A549 (cell line): ENCODE measurements at regions not wholly inside any gene's neighbourhood (a gene's known extent, or its start where the extent isn't known, plus 50 kb on each side); places are given as distances from the start of the nearest gene placed in this dataset.
"Not testable (repeated sequence)": the region's sequence is repeated elsewhere in the genome, so short reads cannot be mapped to it uniquely, and the experiment has no call there.

ENCODE experiments used
- CBX2 ChIP-seq: fragments of 200-600 bp; sonication (generic); IDR thresholded peaks from 2 replicates; pipeline ENCODE4 v1.6.1; 2016; ENCODE audit warnings: low read depth, mild to moderate bottlenecking, borderline replicate concordance
- CTCF ChIP-seq: fragments of >200 bp; sonication (Bioruptor Twin); formaldehyde crosslinking; IDR thresholded peaks from 3 replicates; pipeline ENCODE4 v1.5.1; 2016
- E2F6 ChIP-seq: IDR thresholded peaks from 2 replicates; pipeline ENCODE4 v1.6.1; 2012; ENCODE audit warnings: low read depth, borderline replicate concordance
- EP300 ChIP-seq, 2 experiments: fragments of >200 bp; sonication (Bioruptor Twin); formaldehyde crosslinking; IDR thresholded peaks; 2 replicates in 1 of 2; 3 replicates in 1 of 2; pipeline ENCODE4 v1.6.1; 2016 to 2017
- ESRRA ChIP-seq: fragments of 150-350 bp; IDR thresholded peaks from 2 replicates; pipeline ENCODE4 v1.6.1; 2014; ENCODE audit warnings: mild to moderate bottlenecking, low read length, borderline replicate concordance
- JUN ChIP-seq, 2 experiments: fragments of >200 bp; sonication (Bioruptor Twin); formaldehyde crosslinking; IDR thresholded peaks; 2 replicates in 1 of 2; 3 replicates in 1 of 2; pipeline ENCODE4 v1.6.1; 2016 to 2017
- MAX ChIP-seq: IDR thresholded peaks from 2 replicates; pipeline ENCODE4 v1.6.1; 2012
- MYC ChIP-seq: IDR thresholded peaks from 2 replicates; pipeline ENCODE4 v1.6.1; 2012; ENCODE audit warnings: mild to moderate bottlenecking, inconsistent platforms, low read length, improper control_type of control experiment, borderline replicate concordance
- POLR2A ChIP-seq: IDR thresholded peaks from 2 replicates; pipeline ENCODE4 v1.6.1; 2012; ENCODE audit warnings: mild to moderate bottlenecking, low read length
- RAD21 ChIP-seq, 2 experiments: fragments of >200 bp in 1 of 2; sonication (Bioruptor Twin) in 1 of 2; formaldehyde crosslinking in 1 of 2; IDR thresholded peaks in 1 of 2; conservative IDR thresholded peaks in 1 of 2; 2 replicates in 1 of 2; 3 replicates in 1 of 2; pipeline ENCODE4 v1.6.1; 2012 to 2018; ENCODE audit warnings: inconsistent platforms in 1 of 2
- REST ChIP-seq: fragments of 200-600 bp; sonication (generic); IDR thresholded peaks from 2 replicates; pipeline ENCODE4 v1.6.1; 2016; ENCODE audit warnings: antibody characterized with exemption, mild to moderate bottlenecking, moderate library complexity
- TP53 ChIP-seq: fragments of 250-450 bp; sonication (Bioruptor Pico); IDR thresholded peaks from 2 replicates; pipeline ENCODE4 v1.5.0; 2021; ENCODE audit warnings: mild to moderate bottlenecking, moderate library complexity
- USF2 ChIP-seq: fragments of 450-650 bp; IDR thresholded peaks from 2 replicates; pipeline ENCODE4 v1.6.1; 2014; ENCODE audit warnings: antibody characterized with exemption
- ZFP36 ChIP-seq: fragments of 450-650 bp; IDR thresholded peaks from 2 replicates; pipeline ENCODE4 v1.6.1; 2014; ENCODE audit warnings: borderline replicate concordance; ENCODE audit not compliant: partially characterized antibody

DNA sequence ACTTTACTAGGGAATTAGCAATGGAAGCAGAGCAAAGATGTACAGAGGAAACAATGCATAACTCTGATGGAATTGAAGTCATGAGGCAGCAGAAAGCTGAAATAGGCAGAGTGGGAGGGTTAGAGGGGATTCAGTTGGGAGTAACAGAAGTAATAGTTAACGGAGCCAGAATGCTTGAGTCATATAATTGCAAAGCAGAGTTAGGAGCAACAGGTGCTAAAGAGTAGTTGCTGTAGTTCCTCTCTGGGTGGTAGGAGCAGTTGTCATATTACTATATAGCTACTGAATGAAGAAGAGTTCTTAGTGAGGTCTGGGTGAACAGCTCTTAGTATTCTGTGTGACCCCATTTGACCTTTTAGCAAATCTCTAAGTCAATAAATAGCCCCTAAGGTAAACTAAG lies 592.9 kb upstream of the CHD1 start:
- not testable (repeated sequence) for TF ChIP-seq CTCF; RAD21 (conservative IDR thresholded peaks at IDR 0.05 in 1 of 2, IDR thresholded peaks at IDR 0.05 in 1 of 2); JUN (IDR thresholded peaks at IDR 0.05); POLR2A; E2F6; CBX2; ZFP36; MYC; TP53 (CRISPR knock-in tag); REST; MAX; ESRRA; USF2; EP300 (IDR thresholded peaks at IDR 0.05)
